Trophoblast cell (in vitro differentiated cells and primary cell): ENCODE measurements at regions not wholly inside any gene's neighbourhood (a gene's known extent, or its start where the extent isn't known, plus 50 kb on each side); places are given as distances from the start of the nearest gene placed in this dataset.

Experiments
- DNase-seq, 2 donors: peaks; one replicate each; pipeline ENCODE4 v3.0.0-alpha.2; 2016
- H2AFZ ChIP-seq: 2 replicates; pipeline ENCODE4 v1.6.1; 2013; ENCODE audit warnings: low read length, moderate library complexity, mild to moderate bottlenecking; ENCODE audit not compliant: insufficient read depth, poor library complexity
- H2AK5ac ChIP-seq: 2 replicates; pipeline ENCODE4 v1.6.1; 2013; ENCODE audit warnings: mild to moderate bottlenecking, low read length
- H2BK120ac ChIP-seq: 2 replicates; pipeline ENCODE4 v1.6.1; 2013; ENCODE audit warnings: low read length, mild to moderate bottlenecking, moderate library complexity; ENCODE audit not compliant: insufficient read depth, poor library complexity
- H2BK12ac ChIP-seq: 2 replicates; pipeline ENCODE4 v1.6.1; 2013; ENCODE audit warnings: mild to moderate bottlenecking, low read length, moderate library complexity
- H2BK5ac ChIP-seq: 2 replicates; pipeline ENCODE4 v1.6.1; 2013; ENCODE audit warnings: low read length, low read depth, moderate library complexity, mild to moderate bottlenecking; ENCODE audit not compliant: poor library complexity
- H3K14ac ChIP-seq: 2 replicates; pipeline ENCODE4 v1.6.1; 2013; ENCODE audit warnings: mild to moderate bottlenecking, low read length
- H3K18ac ChIP-seq: 2 replicates; pipeline ENCODE4 v1.6.1; 2013; ENCODE audit warnings: mild to moderate bottlenecking, low read length
- H3K23ac ChIP-seq: 2 replicates; pipeline ENCODE4 v1.6.1; 2013; ENCODE audit warnings: low read length
- H3K27ac ChIP-seq: 2 replicates; pipeline ENCODE4 v1.5.1; 2013; ENCODE audit warnings: low read depth, mild to moderate bottlenecking, inconsistent platforms, low read length, moderate library complexity
- H3K27me3 ChIP-seq: 2 replicates; pipeline ENCODE4 v1.6.1; 2013; ENCODE audit warnings: inconsistent platforms, mild to moderate bottlenecking, low read length, moderate library complexity; ENCODE audit not compliant: insufficient read depth
- H3K36me3 ChIP-seq, 2 experiments: 1 replicate in 1 of 2; 2 replicates in 1 of 2; pipeline ENCODE4 v1.6.1; 2013; ENCODE audit warnings: low read length in 2 of 2, mild to moderate bottlenecking in 2 of 2, moderate library complexity in 1 of 2; ENCODE audit not compliant: insufficient read depth in 2 of 2, control insufficient read depth in 1 of 2
- H3K4ac ChIP-seq: 2 replicates; pipeline ENCODE4 v1.6.1; 2013; ENCODE audit warnings: low read depth, mild to moderate bottlenecking, low read length, moderate library complexity
- H3K4me1 ChIP-seq, 2 experiments: 1 replicate in 1 of 2; 2 replicates in 1 of 2; pipeline ENCODE4 v1.6.1; 2013; ENCODE audit warnings: low read length in 2 of 2, mild to moderate bottlenecking in 2 of 2, moderate library complexity in 1 of 2; ENCODE audit not compliant: insufficient read depth in 2 of 2, control insufficient read depth in 1 of 2
- H3K4me2 ChIP-seq: 2 replicates; pipeline ENCODE4 v1.6.1; 2013; ENCODE audit warnings: inconsistent platforms, mild to moderate bottlenecking, low read length, moderate library complexity
- H3K4me3 ChIP-seq: 2 replicates; pipeline ENCODE4 v1.5.1; 2013; ENCODE audit warnings: mild to moderate bottlenecking, low read depth, low read length, inconsistent platforms
- H3K79me1 ChIP-seq: one replicate; pipeline ENCODE4 v1.6.1; 2013; ENCODE audit warnings: low read length
- H3K79me2 ChIP-seq: 2 replicates; pipeline ENCODE4 v1.6.1; 2013; ENCODE audit warnings: low read length, mild to moderate bottlenecking; ENCODE audit not compliant: control insufficient read depth, insufficient read depth, poor library complexity
- H3K9ac ChIP-seq: 2 replicates; pipeline ENCODE4 v1.6.1; 2013; ENCODE audit warnings: mild to moderate bottlenecking, low read length
- H3K9me3 ChIP-seq: 2 replicates; pipeline ENCODE4 v1.6.1; 2013; ENCODE audit warnings: low read depth, mild to moderate bottlenecking, control low read depth, inconsistent platforms, low read length; ENCODE audit not compliant: insufficient read depth
- H4K12ac ChIP-seq: 2 replicates; pipeline ENCODE4 v1.6.1; 2013; ENCODE audit warnings: low read depth, mild to moderate bottlenecking, low read length, moderate library complexity
- H4K8ac ChIP-seq: 2 replicates; pipeline ENCODE4 v1.6.1; 2013; ENCODE audit warnings: low read depth, mild to moderate bottlenecking, low read length, moderate library complexity
- H4K91ac ChIP-seq: one replicate; pipeline ENCODE4 v1.6.1; 2013; ENCODE audit warnings: low read depth, mild to moderate bottlenecking, low read length, moderate library complexity
- WGBS: extraction: QIAGEN DNeasy Blood & Tissue Kit; methylation state at CpG from one replicate; pipeline ENCODE4 v1.1.7; 2013; ENCODE audit warnings: missing lambda C conversion rate; ENCODE audit not compliant: insufficient read length, insufficient coverage; ENCODE audit errors: extremely low coverage; 5-methylcytosine and 5-hydroxymethylcytosine counted together

DNA sequence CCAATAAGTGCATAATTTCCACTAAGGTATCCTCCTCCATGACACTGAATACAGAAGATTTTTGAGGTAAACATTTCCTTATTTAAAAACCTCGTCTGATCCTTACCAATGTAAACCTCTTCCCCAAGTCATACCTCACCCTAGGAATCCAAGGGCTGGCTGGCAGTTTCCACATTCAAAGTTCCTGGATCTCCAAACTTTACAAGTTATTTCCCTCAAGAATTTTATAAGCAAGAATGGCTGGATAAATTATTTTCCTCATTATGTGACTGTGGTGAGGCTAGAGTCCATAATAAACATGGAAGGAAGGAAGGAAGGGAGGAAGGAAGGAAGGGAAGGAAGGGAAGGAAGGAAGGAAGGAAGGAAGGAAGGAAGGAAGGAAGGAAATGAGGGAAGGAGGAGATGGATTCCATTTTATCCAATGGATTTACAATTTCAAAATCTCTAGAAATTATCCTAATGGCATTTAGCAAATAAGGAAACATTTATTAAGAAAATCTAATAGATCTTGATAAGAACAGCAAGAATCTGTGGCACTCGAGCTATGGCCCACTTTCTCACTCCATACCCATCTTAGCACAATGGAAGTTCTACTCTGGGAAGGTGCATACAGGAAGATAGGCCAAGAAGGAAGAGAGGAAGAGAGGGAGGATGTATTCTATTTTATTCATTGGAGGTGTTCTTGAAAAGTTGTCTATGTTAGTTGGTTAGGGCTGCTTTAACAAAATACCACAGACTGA, 477.8 kb upstream of the TMPO start:
- no peak overlapping the region for H3K23ac ChIP-seq
- H2BK120ac ChIP-seq: no peak overlapping the region
- no peak overlapping the region for H2BK5ac ChIP-seq
- no peak overlapping the region for H3K27ac ChIP-seq
- no peak overlapping the region for H4K12ac ChIP-seq
- no peak overlapping the region for H2BK12ac ChIP-seq
- no peaks in the 10 kb centered on the region for H3K27me3 ChIP-seq
- H2AK5ac ChIP-seq: no peak overlapping the region
- no peak overlapping the region for H3K4me3 ChIP-seq
- H3K9me3 ChIP-seq: no peaks in the 10 kb centered on the region
- H3K36me3 ChIP-seq: no peaks in the 10 kb centered on the region
- no peak overlapping the region for H2AFZ ChIP-seq
- no peak overlapping the region for H4K91ac ChIP-seq
- H3K4me1 ChIP-seq: no peaks in the 10 kb centered on the region
- H3K79me1 ChIP-seq: no peaks in the 10 kb centered on the region
- H3K79me2 ChIP-seq: no peaks in the 10 kb centered on the region
- H3K4ac ChIP-seq: no peak overlapping the region
- DNase-seq: no peak
- WGBS: no CpG with 5 or more reads among the region's 2 CpGs
- no peak overlapping the region for H4K8ac ChIP-seq
- no peak overlapping the region for H3K9ac ChIP-seq
- no peak overlapping the region for H3K4me2 ChIP-seq
- H3K14ac ChIP-seq: no peak overlapping the region
- H3K18ac ChIP-seq: no peak overlapping the region

DNA sequence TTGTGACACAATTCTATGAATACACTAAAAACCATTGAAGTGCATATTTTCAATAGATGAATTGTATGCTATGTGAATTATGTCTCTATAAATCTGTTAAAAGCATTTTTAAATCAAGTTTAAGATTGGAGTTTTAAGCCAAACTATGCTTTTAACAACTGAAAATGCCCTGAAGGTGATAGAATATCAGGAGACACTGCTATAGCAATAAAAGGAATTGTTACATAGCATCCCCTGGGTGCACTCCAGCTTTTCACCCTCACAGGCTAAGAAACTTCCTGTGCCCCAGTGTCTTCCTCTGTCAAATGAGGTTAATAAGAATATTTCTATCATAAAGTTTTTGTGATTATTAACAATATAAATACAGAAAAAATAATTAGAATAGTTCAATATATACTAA, 472.7 kb upstream of the TMPO start:
- H3K23ac ChIP-seq: no peak overlapping the region
- no peaks in the 10 kb centered on the region for H3K79me2 ChIP-seq
- H3K9ac ChIP-seq: no peak overlapping the region
- DNase-seq: no peak
- no peak overlapping the region for H4K91ac ChIP-seq
- H2AFZ ChIP-seq: no peak overlapping the region
- no peak overlapping the region for H3K4ac ChIP-seq
- H3K27me3 ChIP-seq: no peaks in the 10 kb centered on the region
- H3K14ac ChIP-seq: no peak overlapping the region
- H3K4me3 ChIP-seq: no peak overlapping the region
- no peak overlapping the region for H3K18ac ChIP-seq
- H3K36me3 ChIP-seq: no peaks in the 10 kb centered on the region
- H3K4me2 ChIP-seq: no peak overlapping the region
- no peak overlapping the region for H4K12ac ChIP-seq
- H3K9me3 ChIP-seq: no peaks in the 10 kb centered on the region
- H2BK12ac ChIP-seq: no peak overlapping the region
- no peak overlapping the region for H4K8ac ChIP-seq
- H2BK120ac ChIP-seq: no peak overlapping the region
- H3K27ac ChIP-seq: no peak overlapping the region
- no peak overlapping the region for H2AK5ac ChIP-seq
- no peak overlapping the region for H2BK5ac ChIP-seq
- H3K4me1 ChIP-seq: no peaks in the 10 kb centered on the region
- no peaks in the 10 kb centered on the region for H3K79me1 ChIP-seq

DNA sequence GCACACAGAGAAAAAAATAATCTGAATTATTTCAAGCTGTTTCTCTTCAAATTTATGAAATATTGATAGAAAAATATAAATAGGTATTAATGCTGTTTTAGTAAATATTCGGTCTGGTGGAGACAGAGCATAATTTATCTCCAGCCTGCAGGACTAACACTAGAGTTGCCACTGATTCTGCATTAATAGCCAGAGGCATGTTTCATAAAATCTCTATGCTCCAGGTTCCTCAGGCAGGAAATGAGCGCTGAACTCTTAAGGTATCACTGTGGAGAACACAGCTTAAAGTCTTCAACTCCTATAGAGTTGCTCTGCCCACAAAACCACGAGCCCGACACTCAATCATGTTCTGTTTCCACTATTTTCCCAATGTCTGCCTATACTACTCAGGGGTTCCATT, 470.0 kb upstream of the TMPO start:
- Histone ChIP-seq H3K27ac (no peak overlapping the region), H2AFZ (no peak overlapping the region), H3K18ac (no peak overlapping the region), H3K4me2 (no peak overlapping the region), H3K36me3 (no peaks in the 10 kb centered on the region), H4K91ac (no peak overlapping the region), H2AK5ac (no peak overlapping the region), H3K23ac (no peak overlapping the region), H3K4me1 (no peaks in the 10 kb centered on the region), H3K9ac (no peak overlapping the region), H2BK120ac (no peak overlapping the region), H3K79me2 (no peaks in the 10 kb centered on the region), H3K14ac (no peak overlapping the region), H2BK5ac (no peak overlapping the region), H4K12ac (no peak overlapping the region), H3K79me1 (no peaks in the 10 kb centered on the region), H3K9me3 (no peaks in the 10 kb centered on the region), H4K8ac (no peak overlapping the region), H3K4ac (no peak overlapping the region), H2BK12ac (no peak overlapping the region), H3K27me3 (no peaks in the 10 kb centered on the region), H3K4me3 (no peak overlapping the region)
- no peak for DNase-seq
- no CpG with 5 or more reads among the region's 4 CpGs for WGBS

DNA sequence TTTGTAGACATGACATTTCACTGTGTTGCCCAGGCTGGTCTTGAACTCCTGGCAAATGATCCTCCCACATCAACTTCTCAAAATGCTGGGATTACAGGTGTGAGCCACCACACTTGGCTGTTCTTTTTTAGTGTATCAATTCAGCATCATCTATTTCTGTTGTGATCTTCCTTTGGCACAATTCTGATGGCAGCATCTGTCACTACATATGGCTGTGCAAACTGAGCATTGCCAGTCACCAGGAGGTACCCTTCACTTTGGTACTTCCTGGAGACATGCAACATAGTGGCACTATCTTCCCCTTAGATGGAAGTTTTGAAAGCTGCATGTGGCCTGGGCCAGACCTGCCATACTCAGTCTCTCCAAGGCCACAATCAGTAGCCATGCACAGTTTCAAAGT, 467.1 kb upstream of the TMPO start:
- Histone ChIP-seq H3K18ac (no peak overlapping the region), H3K27ac (no peak overlapping the region), H3K4me3 (no peak overlapping the region), H3K9ac (no peak overlapping the region), H3K4ac (no peak overlapping the region), H2BK120ac (no peak overlapping the region), H2AK5ac (no peak overlapping the region), H3K14ac (no peak overlapping the region), H4K12ac (no peak overlapping the region), H3K79me1 (no peaks in the 10 kb centered on the region), H4K91ac (no peak overlapping the region), H2AFZ (no peak overlapping the region), H3K36me3 (no peaks in the 10 kb centered on the region), H3K4me2 (no peak overlapping the region), H3K27me3 (no peaks in the 10 kb centered on the region), H3K9me3 (no peaks in the 10 kb centered on the region), H2BK12ac (no peak overlapping the region), H4K8ac (no peak overlapping the region), H3K4me1 (no peaks in the 10 kb centered on the region), H3K23ac (no peak overlapping the region), H3K79me2 (no peaks in the 10 kb centered on the region), H2BK5ac (no peak overlapping the region)
- DNase-seq: no peak
